ENCODE measurements at regions not wholly inside any gene's neighbourhood (a gene's known extent, or its start where the extent isn't known, plus 50 kb on each side); places are given as distances from the start of the nearest gene placed in this dataset.

DNA sequence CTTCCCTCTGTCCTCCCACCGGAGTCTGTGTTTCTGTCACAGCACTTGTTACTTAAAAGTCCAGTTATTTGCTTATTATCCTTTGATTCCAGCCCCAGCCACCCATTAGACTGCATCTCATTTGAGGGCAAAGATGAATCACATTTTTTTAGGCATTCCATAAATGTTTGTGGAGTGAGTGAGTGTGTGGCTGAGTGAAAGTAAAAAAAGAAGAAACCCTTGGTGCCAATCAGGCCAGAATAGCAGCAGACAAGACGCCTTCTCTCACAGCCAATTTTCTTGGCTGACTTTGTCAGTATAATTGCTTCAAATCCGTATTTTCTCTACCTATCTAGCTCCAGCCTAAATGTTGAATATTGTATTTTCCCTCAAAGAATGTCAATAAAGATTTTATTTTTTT is 613.0 kb upstream of the WWC1 start:
- CTCF ChIA-PET: no interaction called here
- DNase-seq (ENCODE audit: low read depth, low spot score): no peak
- BruUV-seq (replicated peaks): no TSS peak
- Histone ChIP-seq H3K9me1 (replicated peaks; ENCODE audit: control insufficient read depth, extremely low read depth, insufficient read depth, low read length) (no peaks in the 10 kb centered on the region), H3K79me2 (ENCODE audit: control insufficient read depth, insufficient read depth, low read length) (no peaks in the 10 kb centered on the region), H3K4me1 (ENCODE audit: control insufficient read depth, extremely low read depth, insufficient read depth, low read length) (no peaks in the 10 kb centered on the region), H3K27me3 (ENCODE audit: control insufficient read depth in 2 of 2, insufficient read depth in 2 of 2, low read length in 2 of 2) (no peaks in the 10 kb centered on the region), H3K36me3 (ENCODE audit: control insufficient read depth in 2 of 2, extremely low read depth in 1 of 2, insufficient read depth in 2 of 2, low read length in 2 of 2) (no peaks in the 10 kb centered on the region), H3K4me2 (ENCODE audit: insufficient read depth, low read length) (no peak overlapping the region), H2AFZ (ENCODE audit: low read depth, low read length) (no peak overlapping the region), H3K4me3 (replicated peaks in 1 of 3; ENCODE audit: insufficient read depth in 1 of 3, low read depth in 1 of 3, low read length in 3 of 3) (no peak overlapping the region), H3K27ac (ENCODE audit: insufficient read depth, low read depth, low read length) (no peak overlapping the region), H4K20me1 (replicated peaks; ENCODE audit: control insufficient read depth, extremely low read depth, insufficient read depth, low read length) (no peaks in the 10 kb centered on the region), H3K9ac (replicated peaks; ENCODE audit: extremely low read depth, insufficient read depth, low read length) (no peak overlapping the region), H3K9me3 (replicated peaks; ENCODE audit: control insufficient read depth, insufficient read depth, low read length) (no peaks in the 10 kb centered on the region)
- intact Hi-C loops (cut with micrococcal nuclease) (no loop called here), dilution Hi-C loops (cut with MboI; ENCODE audit: extremely low pct_ligation_motif_present, low sequenced_read_pairs) (no loop called here)
- TF ChIP-seq JUN (IDR thresholded peaks at IDR 0.05; ENCODE audit: borderline replicate concordance, insufficient read depth, insufficient read length, low read depth): no peak
- POLR2A ChIA-PET: no interaction called here
- FAIRE-seq: no peak

DNA sequence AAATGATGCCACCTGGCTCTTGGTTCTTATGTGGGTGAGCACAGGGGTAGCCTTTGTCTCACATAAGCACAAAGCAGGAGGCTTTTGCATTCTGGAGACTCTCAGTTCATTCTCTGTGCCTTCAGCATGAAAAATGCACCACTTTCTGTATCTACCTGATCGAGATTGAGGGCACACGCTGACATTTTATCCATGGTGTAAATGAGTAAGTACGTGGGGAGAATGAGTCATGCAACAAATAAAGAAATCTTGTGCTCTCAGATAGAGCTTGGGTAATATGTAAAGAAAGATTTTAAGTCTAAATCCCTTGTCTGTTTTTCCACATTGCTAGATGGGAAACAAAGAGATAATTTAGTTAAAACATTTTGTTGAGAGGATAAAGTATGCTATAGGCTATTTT is 607.2 kb upstream of the WWC1 start:
- intact Hi-C loops (cut with micrococcal nuclease): no loop called here
- Histone ChIP-seq H3K4me1 (ENCODE audit: control insufficient read depth, extremely low read depth, insufficient read depth, low read length) (no peaks in the 10 kb centered on the region), H2AFZ (ENCODE audit: low read depth, low read length) (no peak overlapping the region), H3K9ac (replicated peaks; ENCODE audit: extremely low read depth, insufficient read depth, low read length) (no peak overlapping the region), H3K36me3 (ENCODE audit: control insufficient read depth in 2 of 2, extremely low read depth in 1 of 2, insufficient read depth in 2 of 2, low read length in 2 of 2) (no peaks in the 10 kb centered on the region), H3K4me3 (replicated peaks in 1 of 3; ENCODE audit: insufficient read depth in 1 of 3, low read depth in 1 of 3, low read length in 3 of 3) (no peak overlapping the region), H3K27ac (ENCODE audit: insufficient read depth, low read depth, low read length) (no peak overlapping the region), H3K79me2 (ENCODE audit: control insufficient read depth, insufficient read depth, low read length) (no peaks in the 10 kb centered on the region), H4K20me1 (replicated peaks; ENCODE audit: control insufficient read depth, extremely low read depth, insufficient read depth, low read length) (no peaks in the 10 kb centered on the region), H3K9me1 (replicated peaks; ENCODE audit: control insufficient read depth, extremely low read depth, insufficient read depth, low read length) (no peaks in the 10 kb centered on the region), H3K27me3 (ENCODE audit: control insufficient read depth in 2 of 2, insufficient read depth in 2 of 2, low read length in 2 of 2) (no peaks in the 10 kb centered on the region), H3K4me2 (ENCODE audit: insufficient read depth, low read length) (no peak overlapping the region), H3K9me3 (replicated peaks; ENCODE audit: control insufficient read depth, insufficient read depth, low read length) (peaks cover 2% of the 10 kb centered on the region)
- no TSS peak for BruUV-seq (replicated peaks)
- TF ChIP-seq POLR2AphosphoS5 (IDR thresholded peaks at IDR 0.05; ENCODE audit: insufficient read depth, low read depth, low read length) (no peak), EZH2 (IDR thresholded peaks at IDR 0.05; ENCODE audit: borderline replicate concordance, low read depth, low read length, severe bottlenecking) (no peak), FOS (IDR thresholded peaks at IDR 0.05; ENCODE audit: borderline replicate concordance, insufficient read depth, low read length) (no peak), JUN (IDR thresholded peaks at IDR 0.05; ENCODE audit: borderline replicate concordance, insufficient read depth, insufficient read length, low read depth) (no peak), MYC (IDR thresholded peaks at IDR 0.05; ENCODE audit: low read depth, low read length) (no peak), GATA2 (IDR thresholded peaks at IDR 0.05; ENCODE audit: insufficient read depth, insufficient read length, low read depth, low read length) (no peak)
- TF ChIP-seq, protein P1, sequence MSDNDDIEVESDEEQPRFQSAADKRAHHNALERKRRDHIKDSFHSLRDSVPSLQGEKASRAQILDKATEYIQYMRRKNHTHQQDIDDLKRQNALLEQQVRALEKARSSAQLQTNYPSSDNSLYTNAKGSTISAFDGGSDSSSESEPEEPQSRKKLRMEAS (IDR thresholded peaks at IDR 0.05; ENCODE audit: insufficient read depth, insufficient read length): no peak
- TF ChIP-seq, protein P2, sequence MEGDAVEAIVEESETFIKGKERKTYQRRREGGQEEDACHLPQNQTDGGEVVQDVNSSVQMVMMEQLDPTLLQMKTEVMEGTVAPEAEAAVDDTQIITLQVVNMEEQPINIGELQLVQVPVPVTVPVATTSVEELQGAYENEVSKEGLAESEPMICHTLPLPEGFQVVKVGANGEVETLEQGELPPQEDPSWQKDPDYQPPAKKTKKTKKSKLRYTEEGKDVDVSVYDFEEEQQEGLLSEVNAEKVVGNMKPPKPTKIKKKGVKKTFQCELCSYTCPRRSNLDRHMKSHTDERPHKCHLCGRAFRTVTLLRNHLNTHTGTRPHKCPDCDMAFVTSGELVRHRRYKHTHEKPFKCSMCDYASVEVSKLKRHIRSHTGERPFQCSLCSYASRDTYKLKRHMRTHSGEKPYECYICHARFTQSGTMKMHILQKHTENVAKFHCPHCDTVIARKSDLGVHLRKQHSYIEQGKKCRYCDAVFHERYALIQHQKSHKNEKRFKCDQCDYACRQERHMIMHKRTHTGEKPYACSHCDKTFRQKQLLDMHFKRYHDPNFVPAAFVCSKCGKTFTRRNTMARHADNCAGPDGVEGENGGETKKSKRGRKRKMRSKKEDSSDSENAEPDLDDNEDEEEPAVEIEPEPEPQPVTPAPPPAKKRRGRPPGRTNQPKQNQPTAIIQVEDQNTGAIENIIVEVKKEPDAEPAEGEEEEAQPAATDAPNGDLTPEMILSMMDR (IDR thresholded peaks at IDR 0.05; ENCODE audit: extremely low read depth in 1 of 2, insufficient read depth in 1 of 2, low read depth in 1 of 2, low read length in 2 of 2): no peak
- dilution Hi-C loops (cut with MboI; ENCODE audit: extremely low pct_ligation_motif_present, low sequenced_read_pairs): no loop called here
- no peak for DNase-seq (ENCODE audit: low read depth, low spot score)
- CTCF ChIA-PET: no interaction called here
- no peak for FAIRE-seq
- POLR2A ChIA-PET: no interaction called here

All from endothelial cell of umbilical vein (primary cell).